ENCODE measurements at regions not wholly inside any gene's neighbourhood (a gene's known extent, or its start where the extent isn't known, plus 50 kb on each side); places are given as distances from the start of the nearest gene placed in this dataset.

DNA sequence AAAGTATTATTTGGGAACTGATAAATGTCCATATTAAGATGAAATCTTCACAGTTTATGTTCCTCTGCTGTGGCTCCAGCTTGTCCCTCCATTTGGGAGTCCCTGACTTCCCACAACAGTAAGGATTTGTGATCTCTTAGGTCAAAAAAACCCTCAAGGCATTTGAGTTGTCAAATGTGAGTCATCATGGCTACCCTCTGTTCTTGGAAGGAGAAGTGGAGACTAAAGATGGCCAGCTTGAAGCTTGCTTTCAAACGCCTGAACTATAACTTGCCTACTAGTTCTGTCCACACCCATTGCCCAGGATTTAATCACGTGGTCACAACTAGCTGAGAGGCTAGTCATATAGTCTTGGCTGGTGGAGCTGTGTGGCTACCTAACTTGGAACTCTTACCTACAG, 107.8 kb downstream of the CCNG2 start:
- TF ChIP-seq POLR2A (IDR thresholded peaks at IDR 0.05; ENCODE audit: low read depth, low read length) (no peak), TAF1 (IDR thresholded peaks at IDR 0.05; ENCODE audit: borderline replicate concordance, low read depth, low read length) (no peak)
